AML-193 (cell line): ENCODE measurements at regions not wholly inside any gene's neighbourhood (a gene's known extent, or its start where the extent isn't known, plus 50 kb on each side); places are given as distances from the start of the nearest gene placed in this dataset.
"Not testable (repeated sequence)": the region's sequence is repeated elsewhere in the genome, so short reads cannot be mapped to it uniquely, and the experiment has no call there.

Experiments used
- DNase-seq, 2 experiments: peaks; one replicate each; lab custom pipeline; 2025; lab: John Stamatoyannopoulos, UW

DNA sequence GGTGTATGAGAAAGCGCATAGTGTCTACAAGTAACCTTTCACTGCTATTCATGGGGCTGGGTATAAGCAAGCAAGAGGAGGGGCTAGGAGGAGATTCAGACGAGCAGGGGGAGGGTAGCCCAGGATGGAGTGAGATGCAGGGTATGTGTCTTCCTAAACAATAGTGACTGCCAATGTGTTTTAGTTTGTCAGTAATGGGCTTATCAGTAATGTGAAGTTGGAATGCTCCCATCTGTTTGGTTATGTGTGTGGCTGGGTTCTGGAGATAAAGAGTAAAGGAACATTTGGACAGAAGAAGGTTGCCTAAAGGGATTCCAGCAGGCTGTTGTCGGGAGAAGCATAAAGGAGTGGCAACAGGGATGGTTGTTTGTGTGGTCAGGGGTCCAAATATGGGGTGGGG is 62.7 kb upstream of the EZR start:
- DNase-seq = not testable (repeated sequence)

- DNase-seq = not testable (repeated sequence)
These were observed 62.1 kb upstream of the EZR start for GRCh38 chr6:158881276-158881675.

GRCh38 chr6:158879180-158879579 is 60.0 kb upstream of the EZR start:
- DNase-seq = no peak

GRCh38 chr6:158877716-158878115 is 58.5 kb upstream of the EZR start:
- DNase-seq = no peak

GRCh38 chr6:158876886-158877285 is 57.7 kb upstream of the EZR start:
- DNase-seq = no peak

- no peak for DNase-seq
These were observed 51.4 kb upstream of the EZR start for GRCh38 chr6:158870649-158870957.

DNA sequence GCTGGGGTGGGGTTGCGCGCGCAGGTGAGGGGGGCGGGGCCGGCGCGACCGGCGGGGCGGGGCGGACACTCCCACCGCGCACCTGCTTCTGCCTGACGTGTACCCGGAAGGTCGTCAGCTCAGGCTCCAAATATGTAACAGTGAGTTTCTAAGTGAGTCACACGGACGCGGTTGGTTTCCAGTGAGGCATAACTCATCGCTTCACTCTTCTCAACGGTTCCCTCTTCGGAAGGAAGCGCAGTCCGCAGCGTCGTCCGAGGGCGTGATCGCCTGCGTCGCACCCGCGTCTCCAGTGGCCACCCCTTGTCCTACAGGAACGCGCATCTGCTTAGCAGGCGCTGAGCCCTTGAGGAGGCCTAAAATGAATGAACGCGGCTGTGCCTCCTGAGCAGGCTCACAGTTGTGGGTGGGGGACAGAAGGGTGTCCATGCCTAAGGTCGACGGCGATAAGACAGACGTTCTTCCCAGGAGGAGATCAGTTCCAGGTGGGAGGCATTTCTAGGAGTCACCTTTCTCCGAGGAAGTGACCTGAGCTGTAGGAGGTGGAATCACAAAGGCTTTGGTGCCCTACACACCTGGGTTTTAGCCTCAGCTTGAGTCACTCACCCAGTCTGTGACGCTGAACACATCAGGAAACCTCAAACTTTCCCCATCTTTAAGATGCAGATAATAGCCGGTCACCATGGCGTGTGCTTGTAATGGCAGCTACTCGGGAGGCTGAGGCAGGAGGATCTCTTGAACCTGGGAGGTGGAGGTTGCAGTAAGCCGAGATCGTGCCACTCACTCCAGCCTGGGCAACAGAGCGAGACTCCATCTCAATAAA is 50.9 kb upstream of the EZR start:
- peak; percentile 90 to 92 for DNase-seq

- DNase-seq = peak in 1 of 2 experiments; percentile 66
These were observed 50.0 kb upstream of the EZR start for GRCh38 chr6:158868890-158869825.
